OCI-LY1 (cell line): ENCODE measurements at regions not wholly inside any gene's neighbourhood (a gene's known extent, or its start where the extent isn't known, plus 50 kb on each side); places are given as distances from the start of the nearest gene placed in this dataset.

ENCODE experiments used
- EZH2 ChIP-seq: fragments of 200-600 bp; sonication (generic), shearing (Covaris generic); IDR thresholded peaks from 2 replicates; pipeline ENCODE4 v1.8.0; 2017; ENCODE audit warnings: borderline replicate concordance, mixed run types, mild to moderate bottlenecking, antibody characterized with exemption, low read length, moderate library complexity, mixed read lengths
- TF ChIP-seq, protein P1 (sequence below): fragments of 200-600 bp; sonication (generic), shearing (Covaris generic); IDR thresholded peaks from 2 replicates; pipeline ENCODE4 v1.5.1; 2017; ENCODE audit warnings: mild to moderate bottlenecking, antibody characterized with exemption, low read length, moderate library complexity, mixed read lengths

GRCh38 chr7:25671111-25671510 lies 442.8 kb upstream of the NPVF start:
- TF ChIP-seq, protein P1, sequence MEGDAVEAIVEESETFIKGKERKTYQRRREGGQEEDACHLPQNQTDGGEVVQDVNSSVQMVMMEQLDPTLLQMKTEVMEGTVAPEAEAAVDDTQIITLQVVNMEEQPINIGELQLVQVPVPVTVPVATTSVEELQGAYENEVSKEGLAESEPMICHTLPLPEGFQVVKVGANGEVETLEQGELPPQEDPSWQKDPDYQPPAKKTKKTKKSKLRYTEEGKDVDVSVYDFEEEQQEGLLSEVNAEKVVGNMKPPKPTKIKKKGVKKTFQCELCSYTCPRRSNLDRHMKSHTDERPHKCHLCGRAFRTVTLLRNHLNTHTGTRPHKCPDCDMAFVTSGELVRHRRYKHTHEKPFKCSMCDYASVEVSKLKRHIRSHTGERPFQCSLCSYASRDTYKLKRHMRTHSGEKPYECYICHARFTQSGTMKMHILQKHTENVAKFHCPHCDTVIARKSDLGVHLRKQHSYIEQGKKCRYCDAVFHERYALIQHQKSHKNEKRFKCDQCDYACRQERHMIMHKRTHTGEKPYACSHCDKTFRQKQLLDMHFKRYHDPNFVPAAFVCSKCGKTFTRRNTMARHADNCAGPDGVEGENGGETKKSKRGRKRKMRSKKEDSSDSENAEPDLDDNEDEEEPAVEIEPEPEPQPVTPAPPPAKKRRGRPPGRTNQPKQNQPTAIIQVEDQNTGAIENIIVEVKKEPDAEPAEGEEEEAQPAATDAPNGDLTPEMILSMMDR, result no peak
- TF ChIP-seq EZH2, result no peak
